ENCODE measurements at regions not wholly inside any gene's neighbourhood (a gene's known extent, or its start where the extent isn't known, plus 50 kb on each side); places are given as distances from the start of the nearest gene placed in this dataset.

DNA sequence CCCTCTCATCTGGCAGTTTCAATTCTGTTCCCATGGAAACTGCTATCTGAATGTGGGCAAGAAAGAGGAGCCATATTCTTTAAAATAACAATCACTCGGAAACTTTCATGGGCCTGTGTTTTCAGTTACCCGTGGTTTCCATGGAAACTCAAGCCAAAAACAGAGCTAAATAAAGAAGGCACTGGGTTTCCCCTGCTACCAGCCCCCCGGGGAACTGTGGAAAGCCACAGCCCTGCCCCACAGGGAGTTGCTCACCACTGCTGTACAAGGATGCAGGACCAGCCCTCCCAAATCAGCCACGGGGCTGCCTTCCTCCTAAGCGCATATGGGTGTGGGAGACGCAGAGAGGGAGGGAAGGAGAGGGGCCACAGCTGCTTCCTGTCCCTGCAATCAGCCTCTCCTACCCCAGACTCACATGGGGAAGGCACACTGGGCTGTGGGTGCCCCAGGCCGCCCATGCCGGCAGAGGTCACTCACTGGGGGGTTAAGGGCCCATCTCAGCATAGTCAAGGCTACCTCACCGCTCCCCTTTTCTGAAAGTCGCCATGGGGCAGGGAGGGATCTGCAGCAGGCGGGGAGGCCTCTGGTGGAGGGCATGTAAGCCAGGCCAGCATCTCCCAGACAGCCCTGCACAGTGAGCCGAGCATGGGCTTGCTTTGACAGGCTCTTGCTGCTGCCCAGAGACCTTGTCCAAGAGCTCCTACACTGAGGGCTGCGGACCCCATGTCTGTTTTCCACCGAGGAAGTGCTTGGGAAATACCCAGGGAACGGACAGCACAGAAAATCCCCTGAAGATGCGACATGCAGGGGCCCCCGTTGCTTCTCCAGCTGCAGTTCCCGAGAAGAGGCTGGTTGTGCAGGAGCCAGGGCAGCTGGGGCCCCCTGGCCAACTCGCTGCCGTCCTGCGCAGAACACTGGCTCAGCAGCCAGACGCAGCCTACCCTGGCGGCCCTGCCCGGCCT, 157.3 kb upstream of the PPP2R2D start:
- Histone ChIP-seq H3K36me3 (no peaks in the 10 kb centered on the region), H3K9me3 (no peaks in the 10 kb centered on the region), H3K27ac (no peak overlapping the region), H3K27me3 (peaks cover 58% of the 10 kb centered on the region), H3K4me1 (peaks cover 0 to 11% (median 0%) of the 10 kb centered on the region in 3 donors), H3K4me3 (no peak overlapping the region)
- no peak for ATAC-seq
- 21 to 25% methylated on average over 6 to 7 of the region's 24 CpGs for WGBS, 2 donors (ENCODE audit: low coverage in 1 of 2)
- TF ChIP-seq POLR2AphosphoS5 (IDR thresholded peaks at IDR 0.05) (no peak), EP300 (IDR thresholded peaks at IDR 0.05) (no peak), POLR2A (IDR thresholded peaks at IDR 0.05) (no peak)
- TF ChIP-seq, protein P1, sequence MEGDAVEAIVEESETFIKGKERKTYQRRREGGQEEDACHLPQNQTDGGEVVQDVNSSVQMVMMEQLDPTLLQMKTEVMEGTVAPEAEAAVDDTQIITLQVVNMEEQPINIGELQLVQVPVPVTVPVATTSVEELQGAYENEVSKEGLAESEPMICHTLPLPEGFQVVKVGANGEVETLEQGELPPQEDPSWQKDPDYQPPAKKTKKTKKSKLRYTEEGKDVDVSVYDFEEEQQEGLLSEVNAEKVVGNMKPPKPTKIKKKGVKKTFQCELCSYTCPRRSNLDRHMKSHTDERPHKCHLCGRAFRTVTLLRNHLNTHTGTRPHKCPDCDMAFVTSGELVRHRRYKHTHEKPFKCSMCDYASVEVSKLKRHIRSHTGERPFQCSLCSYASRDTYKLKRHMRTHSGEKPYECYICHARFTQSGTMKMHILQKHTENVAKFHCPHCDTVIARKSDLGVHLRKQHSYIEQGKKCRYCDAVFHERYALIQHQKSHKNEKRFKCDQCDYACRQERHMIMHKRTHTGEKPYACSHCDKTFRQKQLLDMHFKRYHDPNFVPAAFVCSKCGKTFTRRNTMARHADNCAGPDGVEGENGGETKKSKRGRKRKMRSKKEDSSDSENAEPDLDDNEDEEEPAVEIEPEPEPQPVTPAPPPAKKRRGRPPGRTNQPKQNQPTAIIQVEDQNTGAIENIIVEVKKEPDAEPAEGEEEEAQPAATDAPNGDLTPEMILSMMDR (IDR thresholded peaks at IDR 0.05): no peak

GRCh38 chr10:131744346-131744745, 156.5 kb upstream of the PPP2R2D start:
- no peak overlapping the region for H3K4me3 ChIP-seq
- WGBS, 2 donors (ENCODE audit: low coverage in 1 of 2): 21 to 37% methylated on average over 2 to 5 of the region's 10 CpGs
- no peak for ATAC-seq

DNA sequence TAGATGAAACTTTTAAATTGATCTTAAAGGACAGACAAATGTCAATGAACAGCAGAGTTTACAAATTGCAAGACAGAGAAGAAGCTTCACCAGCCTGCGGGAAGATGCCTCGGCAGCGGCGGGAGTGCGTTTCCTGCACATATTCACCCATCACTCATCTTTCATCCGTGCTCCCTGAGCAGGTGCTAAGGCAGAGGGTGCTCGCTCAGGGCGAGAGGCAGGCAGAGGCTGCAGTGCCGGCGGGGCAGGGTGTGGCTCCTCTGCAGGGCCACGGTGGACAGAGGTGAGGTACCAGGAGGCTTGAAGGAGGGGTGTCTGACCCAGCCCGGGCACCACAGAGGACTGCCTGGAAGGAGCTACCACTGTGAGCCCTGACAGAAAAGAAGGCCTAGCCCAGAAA, 155.2 kb upstream of the PPP2R2D start:
- peaks cover 0 to 11% (median 0%) of the 10 kb centered on the region in 3 donors for H3K4me1 ChIP-seq
- peaks cover 73% of the 10 kb centered on the region for H3K27me3 ChIP-seq
- no peak overlapping the region for H3K27ac ChIP-seq
- H3K4me3 ChIP-seq: no peak overlapping the region
- H3K36me3 ChIP-seq: no peaks in the 10 kb centered on the region
- no peak for TF ChIP-seq POLR2A (IDR thresholded peaks at IDR 0.05)
- no peak for TF ChIP-seq POLR2AphosphoS5 (IDR thresholded peaks at IDR 0.05)
- no peak for TF ChIP-seq EP300 (IDR thresholded peaks at IDR 0.05)
- TF ChIP-seq, protein P1 (IDR thresholded peaks at IDR 0.05): no peak
- ATAC-seq: no peak
- H3K9me3 ChIP-seq: no peaks in the 10 kb centered on the region
- no CpG with 5 or more reads among the region's 12 CpGs for WGBS, 2 donors (ENCODE audit: low coverage in 1 of 2)

More at GRCh38 chr10:131744346-131744745, 156.5 kb upstream of the PPP2R2D start:
- Histone ChIP-seq H3K27me3 (peaks cover 66% of the 10 kb centered on the region), H3K36me3 (no peaks in the 10 kb centered on the region), H3K27ac (no peak overlapping the region), H3K9me3 (no peaks in the 10 kb centered on the region), H3K4me1 (peaks cover 0 to 11% (median 0%) of the 10 kb centered on the region in 3 donors)
- TF ChIP-seq, protein P1 (IDR thresholded peaks at IDR 0.05): no peak
- TF ChIP-seq POLR2A (IDR thresholded peaks at IDR 0.05) (no peak), POLR2AphosphoS5 (IDR thresholded peaks at IDR 0.05) (no peak), EP300 (IDR thresholded peaks at IDR 0.05) (no peak)

DNA sequence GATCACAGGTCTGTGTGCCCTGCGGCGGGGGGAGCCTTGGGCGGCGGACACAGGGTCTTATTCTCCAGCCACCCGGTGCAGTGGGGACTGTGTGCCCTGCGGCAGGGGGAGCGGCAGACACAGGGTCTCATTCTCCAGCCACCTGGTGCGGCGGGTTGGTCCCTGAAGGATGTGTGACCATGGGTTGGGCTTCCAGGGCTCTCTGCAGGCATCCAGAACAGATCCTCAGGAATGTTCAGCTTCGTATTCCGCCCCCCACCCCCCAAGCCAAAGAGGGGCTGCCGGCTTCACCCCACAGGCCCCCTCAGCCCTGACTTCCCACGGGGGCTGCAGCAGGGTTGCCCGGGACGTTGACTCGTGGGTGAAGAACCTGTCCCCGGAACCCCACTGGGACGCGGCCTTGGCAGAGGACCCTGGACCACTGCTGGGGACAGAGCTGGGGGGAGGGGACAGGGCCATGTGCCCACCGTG, 154.5 kb upstream of the PPP2R2D start:
- no peak for TF ChIP-seq POLR2AphosphoS5 (IDR thresholded peaks at IDR 0.05)
- TF ChIP-seq, protein P1 (IDR thresholded peaks at IDR 0.05): no peak
- no peak for TF ChIP-seq EP300 (IDR thresholded peaks at IDR 0.05)
- TF ChIP-seq POLR2A (IDR thresholded peaks at IDR 0.05): no peak
- ATAC-seq: no peak
- Histone ChIP-seq H3K4me3 (no peak overlapping the region), H3K36me3 (no peaks in the 10 kb centered on the region), H3K27me3 (peaks cover 78% of the 10 kb centered on the region), H3K27ac (no peak overlapping the region), H3K4me1 (peaks cover 0 to 11% (median 0%) of the 10 kb centered on the region in 3 donors), H3K9me3 (no peaks in the 10 kb centered on the region)
- WGBS, 2 donors (ENCODE audit: low coverage in 1 of 2): 20 to 93% methylated on average over 1 to 5 of the region's 20 CpGs

Measured in gastroesophageal sphincter (tissue), 4 donors.